ENCODE measurements at regions not wholly inside any gene's neighbourhood (a gene's known extent, or its start where the extent isn't known, plus 50 kb on each side); places are given as distances from the start of the nearest gene placed in this dataset.

- TF ChIP-seq CTCF (IDR thresholded peaks at IDR 0.05; ENCODE audit: low read depth, low read length) = no peak
- no peak for DNase-seq (ENCODE audit: low read depth in 2 of 2)
- H3K4me3 ChIP-seq (replicated peaks in 1 of 2; ENCODE audit: low read depth in 2 of 2, low read length in 2 of 2) = no peak overlapping the region
Measured at GRCh38 chr16:65981057-65981456, 385.4 kb upstream of the CDH5 start.

DNA sequence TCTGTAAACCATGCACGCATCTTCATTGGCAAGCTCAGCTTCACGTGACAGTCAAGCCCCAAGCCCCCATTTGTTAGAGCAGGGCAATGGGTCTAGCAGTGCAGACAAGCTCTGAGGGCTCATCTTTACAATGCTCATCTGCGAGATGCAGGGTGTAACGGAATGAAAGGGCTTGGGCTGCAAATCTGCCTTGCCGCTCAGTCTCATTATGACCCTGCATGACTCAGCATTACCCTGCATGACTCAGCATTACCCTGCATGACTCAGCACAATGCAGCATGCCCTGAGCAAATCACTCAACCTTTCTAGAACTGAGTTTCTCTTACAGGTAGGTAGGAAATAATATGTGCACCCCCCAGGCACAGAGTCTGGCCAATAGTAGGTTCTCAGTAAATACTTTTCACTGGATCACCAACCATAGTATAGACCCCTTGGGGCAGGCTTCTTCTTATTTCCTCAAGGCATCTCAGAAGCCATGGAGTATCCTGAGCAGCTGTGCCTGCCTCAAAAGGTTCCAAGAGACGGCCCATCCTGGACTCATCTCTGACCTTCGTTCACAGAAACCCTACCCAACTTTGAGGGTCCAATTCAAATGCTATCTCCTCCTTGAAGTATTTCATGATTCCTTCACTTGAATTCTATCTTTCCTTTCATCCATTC lies 391.3 kb upstream of the CDH5 start:
- DNase-seq (ENCODE audit: low read depth in 2 of 2) = peak; percentile 55 to 72
- TF ChIP-seq CTCF (IDR thresholded peaks at IDR 0.05; ENCODE audit: low read depth, low read length) = no peak
- no peak overlapping the region for H3K4me3 ChIP-seq (replicated peaks in 1 of 2; ENCODE audit: low read depth in 2 of 2, low read length in 2 of 2)

DNA sequence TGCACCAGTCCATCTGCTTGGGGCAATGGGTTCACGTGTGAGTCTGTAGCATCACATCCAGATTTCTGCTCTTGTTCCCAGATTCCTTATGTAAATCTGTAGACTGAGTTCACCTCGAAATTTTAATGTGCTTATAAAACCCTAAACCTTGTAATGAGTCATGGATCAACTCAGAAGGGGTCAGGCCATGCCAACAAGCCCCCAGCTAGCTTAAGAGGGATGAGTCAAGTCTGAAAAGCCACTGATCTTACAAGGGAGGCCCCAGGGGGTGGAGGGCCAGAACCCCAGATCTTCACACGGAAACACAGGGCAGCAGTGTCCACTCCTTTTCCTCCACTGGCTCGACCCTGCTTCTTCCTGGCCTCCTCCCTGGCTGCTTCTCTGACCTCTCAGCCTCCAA lies 399.1 kb upstream of the CDH5 start:
- no peak for DNase-seq (ENCODE audit: low read depth in 2 of 2)
- no peak for TF ChIP-seq CTCF (IDR thresholded peaks at IDR 0.05; ENCODE audit: low read depth, low read length)
- no peak overlapping the region for H3K4me3 ChIP-seq (replicated peaks in 1 of 2; ENCODE audit: low read depth in 2 of 2, low read length in 2 of 2)

GRCh38 chr16:65965628-65966027 lies 400.9 kb upstream of the CDH5 start:
- TF ChIP-seq CTCF (IDR thresholded peaks at IDR 0.05; ENCODE audit: low read depth, low read length) = no peak
- DNase-seq (ENCODE audit: low read depth in 2 of 2) = no peak
- no peak overlapping the region for H3K4me3 ChIP-seq (replicated peaks in 1 of 2; ENCODE audit: low read depth in 2 of 2, low read length in 2 of 2)

- H3K4me3 ChIP-seq (replicated peaks in 1 of 2; ENCODE audit: low read depth in 2 of 2, low read length in 2 of 2) = no peak overlapping the region
- TF ChIP-seq CTCF (IDR thresholded peaks at IDR 0.05; ENCODE audit: low read depth, low read length) = no peak
- DNase-seq (ENCODE audit: low read depth in 2 of 2) = no peak
Measured at GRCh38 chr16:65964752-65965151, 401.7 kb upstream of the CDH5 start.

DNA sequence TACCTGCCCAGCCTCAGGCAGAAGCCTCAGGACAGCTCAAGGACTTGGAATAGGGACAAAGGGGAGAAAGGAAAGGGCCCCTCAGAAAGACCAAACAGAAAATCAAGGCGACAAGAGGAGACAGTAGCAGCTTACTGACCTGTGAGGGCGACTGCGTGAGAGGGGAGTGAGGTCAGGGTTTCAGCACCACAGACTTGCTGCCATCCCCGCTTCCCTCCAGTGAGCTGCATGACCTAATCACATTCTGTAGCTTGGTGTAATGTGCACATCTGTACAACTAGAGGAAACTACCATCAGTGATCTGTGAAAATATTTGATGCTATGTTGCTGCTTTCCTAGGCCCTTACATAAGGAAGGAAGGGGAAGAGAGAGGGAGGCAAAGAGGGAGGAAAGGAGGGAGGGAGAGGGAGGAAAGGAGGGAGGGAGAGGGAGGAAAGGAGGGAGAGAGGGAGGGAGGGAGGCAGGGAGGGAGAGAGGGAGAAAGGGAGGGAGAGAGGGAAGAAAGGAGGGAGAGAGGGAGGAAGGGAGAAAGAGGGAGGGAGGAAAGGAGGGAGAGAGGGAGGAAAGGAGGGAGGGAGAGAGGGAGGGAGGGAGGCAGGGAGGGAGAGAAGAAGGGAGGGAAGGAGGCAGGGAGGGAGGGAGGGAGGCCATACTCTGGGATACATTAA lies 404.9 kb upstream of the CDH5 start:
- H3K4me3 ChIP-seq (replicated peaks in 1 of 2; ENCODE audit: low read depth in 2 of 2, low read length in 2 of 2) = no peak overlapping the region
- no peak for TF ChIP-seq CTCF (IDR thresholded peaks at IDR 0.05; ENCODE audit: low read depth, low read length)
- DNase-seq (ENCODE audit: low read depth in 2 of 2) = no peak

Measured in cardiac fibroblast (primary cell).